ENCODE measurements at regions not wholly inside any gene's neighbourhood (a gene's known extent, or its start where the extent isn't known, plus 50 kb on each side); places are given as distances from the start of the nearest gene placed in this dataset.
A peak's percentile ranks its signal among the peaks of the same experiment; 100 is the strongest.
"Not testable (repeated sequence)": the region's sequence is repeated elsewhere in the genome, so short reads cannot be mapped to it uniquely, and the experiment has no call there.

DNA sequence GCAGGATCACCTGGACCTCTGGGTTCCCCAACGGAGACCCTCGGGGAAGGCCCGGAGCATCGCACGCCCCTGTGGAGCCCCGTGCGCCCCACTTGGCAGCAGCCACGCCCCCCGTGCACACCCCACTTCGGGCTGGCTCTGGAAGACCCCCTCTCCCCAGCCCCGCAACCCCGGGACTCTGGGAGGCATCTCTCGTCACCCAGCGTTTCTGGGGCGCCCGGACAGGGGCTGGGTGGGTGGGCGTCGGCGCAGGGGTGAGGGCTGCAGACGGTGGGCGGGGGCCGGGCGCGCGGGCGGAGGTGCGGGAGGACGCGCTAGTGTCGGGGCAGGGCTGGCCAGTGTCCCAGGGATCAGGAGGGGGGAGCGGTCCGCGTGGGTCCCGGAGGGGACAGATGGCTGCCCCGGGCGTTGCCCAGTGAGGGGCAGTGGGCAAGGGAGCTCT is 2897.3 kb downstream of the RPIA start:
- H3K4me3 ChIP-seq (ENCODE audit: low read depth, low read length); H3K36me3 ChIP-seq (ENCODE audit: control insufficient read depth, insufficient read depth, low read length); H3K36me3 Mint-ChIP-seq (ENCODE audit: insufficient read depth, unreplicated experiment); H3K27me3 Mint-ChIP-seq (ENCODE audit: insufficient read depth, unreplicated experiment); H3K4me3 Mint-ChIP-seq (ENCODE audit: unreplicated experiment); POLR2A ChIA-PET; H3K4me1 Mint-ChIP-seq (ENCODE audit: low read depth, unreplicated experiment); BruUV-seq (replicated peaks); H3K27me3 ChIP-seq (replicated peaks; ENCODE audit: control insufficient read depth, insufficient read depth, low read length); H3K27ac Mint-ChIP-seq (ENCODE audit: unreplicated experiment); CTCF ChIA-PET; H3K9me3 ChIP-seq; H3K4me1 ChIP-seq; intact Hi-C loops (cut with micrococcal nuclease; ENCODE audit: unreplicated experiment); H3K9me3 Mint-ChIP-seq (ENCODE audit: unreplicated experiment): not testable (repeated sequence)
- peak in 1 of 2 experiments; percentile 38 for DNase-seq

DNA sequence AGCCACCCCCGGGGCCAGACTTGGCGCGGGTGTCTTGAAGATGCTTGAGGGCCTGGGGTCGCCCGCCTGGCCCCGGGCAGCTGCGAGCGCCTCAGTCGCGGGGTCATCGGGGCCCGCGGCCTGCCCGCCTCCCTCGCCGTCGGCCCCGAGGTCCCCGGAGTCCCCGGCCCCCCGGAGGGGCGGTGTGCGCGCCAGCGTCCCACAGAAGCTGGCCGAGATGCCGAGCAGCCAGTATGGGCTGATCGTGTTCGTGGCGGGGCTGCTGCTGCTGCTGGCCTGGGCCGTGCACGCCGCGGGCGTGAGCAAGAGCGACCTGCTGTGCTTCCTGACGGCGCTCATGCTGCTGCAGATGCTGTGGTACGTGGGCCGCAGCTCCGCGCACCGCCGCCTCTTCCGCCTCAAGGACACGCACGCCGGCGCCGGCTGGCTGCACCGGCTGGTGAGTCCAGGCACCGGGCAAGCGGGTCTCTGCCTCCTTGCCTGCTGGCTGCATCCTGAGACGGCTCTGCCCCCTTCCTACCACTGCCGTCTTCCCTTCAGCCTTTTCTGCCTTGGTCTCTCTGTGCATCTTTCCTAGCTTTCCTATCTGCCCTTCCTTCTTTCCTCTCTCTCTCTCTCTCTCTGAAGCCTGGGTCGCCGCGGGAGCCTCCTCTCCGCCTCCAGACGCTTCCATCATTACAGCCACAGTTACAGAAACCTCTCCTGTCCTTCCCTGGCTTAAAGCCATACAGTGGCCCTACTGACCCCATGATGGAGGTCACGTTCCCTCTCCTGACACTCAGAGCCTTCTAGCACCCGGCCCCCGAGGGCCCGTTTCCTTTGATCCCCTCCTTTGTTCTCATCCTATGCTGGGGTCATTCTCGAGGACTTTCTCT is 2898.2 kb downstream of the RPIA start:
- H3K9me3 ChIP-seq; POLR2A ChIA-PET; CTCF ChIA-PET; BruUV-seq (replicated peaks); H3K4me1 ChIP-seq; H3K4me1 Mint-ChIP-seq (ENCODE audit: low read depth, unreplicated experiment); H3K9me3 Mint-ChIP-seq (ENCODE audit: unreplicated experiment); H3K4me3 Mint-ChIP-seq (ENCODE audit: unreplicated experiment); H3K36me3 ChIP-seq (ENCODE audit: control insufficient read depth, insufficient read depth, low read length); H3K27ac Mint-ChIP-seq (ENCODE audit: unreplicated experiment); H3K27me3 ChIP-seq (replicated peaks; ENCODE audit: control insufficient read depth, insufficient read depth, low read length); intact Hi-C loops (cut with micrococcal nuclease; ENCODE audit: unreplicated experiment); H3K36me3 Mint-ChIP-seq (ENCODE audit: insufficient read depth, unreplicated experiment); H3K4me3 ChIP-seq (ENCODE audit: low read depth, low read length): not testable (repeated sequence)
- H3K27me3 Mint-ChIP-seq (ENCODE audit: insufficient read depth, unreplicated experiment), result peaks cover 11% of the 10 kb centered on the region
- DNase-seq, result peak in 1 of 2 experiments; percentile 36

DNA sequence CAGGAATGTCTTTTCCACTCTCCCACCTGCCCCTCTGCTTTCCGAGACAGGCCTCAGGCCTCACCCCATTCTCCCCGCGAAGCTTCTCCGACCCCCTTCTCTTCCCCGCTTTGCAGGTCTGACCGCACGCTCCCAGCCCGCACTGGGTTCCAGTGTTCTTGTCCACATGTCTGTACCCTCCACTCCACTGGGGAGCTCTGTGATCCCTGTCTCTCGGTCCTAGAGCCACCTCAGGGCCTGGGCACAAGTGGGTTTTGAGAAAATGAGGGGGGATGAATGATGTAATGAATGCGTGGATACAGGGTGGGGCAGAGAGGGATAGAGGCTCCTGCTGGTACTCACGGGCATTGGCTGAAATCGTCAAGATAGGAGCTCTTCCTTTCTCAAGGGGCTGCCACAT is 2898.9 kb downstream of the RPIA start:
- intact Hi-C loops (cut with micrococcal nuclease; ENCODE audit: unreplicated experiment); H3K36me3 Mint-ChIP-seq (ENCODE audit: insufficient read depth, unreplicated experiment); H3K9me3 ChIP-seq; CTCF ChIA-PET; H3K27ac Mint-ChIP-seq (ENCODE audit: unreplicated experiment); H3K4me3 Mint-ChIP-seq (ENCODE audit: unreplicated experiment); H3K36me3 ChIP-seq (ENCODE audit: control insufficient read depth, insufficient read depth, low read length); H3K4me1 Mint-ChIP-seq (ENCODE audit: low read depth, unreplicated experiment); BruUV-seq (replicated peaks); H3K27me3 ChIP-seq (replicated peaks; ENCODE audit: control insufficient read depth, insufficient read depth, low read length); H3K9me3 Mint-ChIP-seq (ENCODE audit: unreplicated experiment); H3K4me1 ChIP-seq; POLR2A ChIA-PET; H3K4me3 ChIP-seq (ENCODE audit: low read depth, low read length): not testable (repeated sequence)
- peak in 1 of 2 experiments; percentile 33 for DNase-seq
- peaks cover 11% of the 10 kb centered on the region for H3K27me3 Mint-ChIP-seq (ENCODE audit: insufficient read depth, unreplicated experiment)

DNA sequence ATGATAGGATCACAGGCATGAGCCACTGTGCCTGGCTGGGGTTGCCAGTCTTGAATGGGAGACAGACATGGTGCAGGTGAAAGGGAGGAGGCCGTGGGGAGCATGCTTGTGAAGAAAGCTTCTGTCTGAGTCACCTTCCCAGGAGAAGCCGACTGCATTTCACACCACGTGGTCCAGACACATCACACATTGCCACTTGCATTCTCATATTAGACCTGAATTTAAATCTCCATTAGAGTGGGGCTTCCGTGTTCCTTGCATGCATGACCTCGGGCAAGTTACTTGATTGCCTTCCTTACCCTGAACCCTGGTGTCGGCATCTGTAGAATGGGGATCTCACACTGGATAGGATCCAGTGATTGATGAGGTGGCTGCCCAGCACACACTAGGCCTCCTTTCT is 2899.6 kb downstream of the RPIA start:
- CTCF ChIA-PET; H3K36me3 Mint-ChIP-seq (ENCODE audit: insufficient read depth, unreplicated experiment); BruUV-seq (replicated peaks); H3K4me1 Mint-ChIP-seq (ENCODE audit: low read depth, unreplicated experiment); H3K4me3 ChIP-seq (ENCODE audit: low read depth, low read length); H3K4me1 ChIP-seq; H3K27ac Mint-ChIP-seq (ENCODE audit: unreplicated experiment); H3K4me3 Mint-ChIP-seq (ENCODE audit: unreplicated experiment); POLR2A ChIA-PET; H3K9me3 Mint-ChIP-seq (ENCODE audit: unreplicated experiment); H3K36me3 ChIP-seq (ENCODE audit: control insufficient read depth, insufficient read depth, low read length); intact Hi-C loops (cut with micrococcal nuclease; ENCODE audit: unreplicated experiment); H3K9me3 ChIP-seq; H3K27me3 ChIP-seq (replicated peaks; ENCODE audit: control insufficient read depth, insufficient read depth, low read length): not testable (repeated sequence)
- DNase-seq, result peak in 1 of 2 experiments; percentile 14
- peaks cover 11% of the 10 kb centered on the region for H3K27me3 Mint-ChIP-seq (ENCODE audit: insufficient read depth, unreplicated experiment)

DNA sequence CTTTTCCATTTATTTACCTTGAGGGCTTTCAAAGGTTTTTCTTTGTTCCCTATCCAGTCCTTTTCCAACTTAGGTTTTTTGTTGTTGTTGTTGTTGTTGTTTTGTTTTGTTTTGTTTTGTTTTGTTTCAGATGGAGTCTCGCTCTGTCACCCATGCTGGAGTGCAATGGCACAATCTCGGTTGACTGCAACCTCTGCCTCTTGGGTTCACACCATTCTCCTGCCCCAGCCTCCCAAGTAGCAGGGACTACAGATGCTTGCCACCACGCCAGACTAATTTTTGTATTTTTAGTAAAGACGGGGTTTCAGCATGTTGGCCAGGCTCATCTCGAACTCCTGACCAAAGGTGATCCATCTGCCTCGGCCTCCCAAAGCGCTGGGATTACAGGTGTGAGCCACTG is 2906.0 kb downstream of the RPIA start:
- H3K4me3 ChIP-seq (ENCODE audit: low read depth, low read length); CTCF ChIA-PET; intact Hi-C loops (cut with micrococcal nuclease; ENCODE audit: unreplicated experiment); DNase-seq; H3K27me3 Mint-ChIP-seq (ENCODE audit: insufficient read depth, unreplicated experiment); H3K4me1 Mint-ChIP-seq (ENCODE audit: low read depth, unreplicated experiment); H3K9me3 ChIP-seq; H3K9me3 Mint-ChIP-seq (ENCODE audit: unreplicated experiment); H3K27ac Mint-ChIP-seq (ENCODE audit: unreplicated experiment); H3K36me3 ChIP-seq (ENCODE audit: control insufficient read depth, insufficient read depth, low read length); BruUV-seq (replicated peaks); H3K36me3 Mint-ChIP-seq (ENCODE audit: insufficient read depth, unreplicated experiment); H3K27me3 ChIP-seq (replicated peaks; ENCODE audit: control insufficient read depth, insufficient read depth, low read length); H3K4me1 ChIP-seq; H3K4me3 Mint-ChIP-seq (ENCODE audit: unreplicated experiment); POLR2A ChIA-PET: not testable (repeated sequence)

DNA sequence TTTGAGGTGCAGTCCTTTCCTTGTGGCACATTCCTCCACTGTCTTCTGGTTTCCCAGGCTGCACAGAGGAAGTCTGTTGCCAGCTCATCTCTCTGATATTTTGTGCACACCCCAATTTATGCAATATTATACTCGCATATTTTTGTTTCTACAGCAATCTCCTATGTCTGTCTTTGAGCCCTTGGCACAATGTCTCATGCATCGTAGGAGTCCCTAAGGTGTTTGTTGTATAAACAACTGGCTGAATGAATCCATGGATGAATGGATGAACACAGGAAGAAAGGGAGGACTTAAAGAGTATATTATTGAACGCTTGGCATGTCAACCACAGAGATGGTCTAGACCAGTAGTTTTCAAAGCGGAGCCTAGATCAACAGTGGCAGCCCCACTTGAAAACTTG is 2907.0 kb downstream of the RPIA start:
- CTCF ChIA-PET; H3K27me3 Mint-ChIP-seq (ENCODE audit: insufficient read depth, unreplicated experiment); H3K4me1 Mint-ChIP-seq (ENCODE audit: low read depth, unreplicated experiment); H3K9me3 ChIP-seq; H3K9me3 Mint-ChIP-seq (ENCODE audit: unreplicated experiment); H3K36me3 ChIP-seq (ENCODE audit: control insufficient read depth, insufficient read depth, low read length); POLR2A ChIA-PET; intact Hi-C loops (cut with micrococcal nuclease; ENCODE audit: unreplicated experiment); H3K27ac Mint-ChIP-seq (ENCODE audit: unreplicated experiment); H3K4me1 ChIP-seq; DNase-seq; BruUV-seq (replicated peaks); H3K4me3 ChIP-seq (ENCODE audit: low read depth, low read length); H3K4me3 Mint-ChIP-seq (ENCODE audit: unreplicated experiment); H3K36me3 Mint-ChIP-seq (ENCODE audit: insufficient read depth, unreplicated experiment); H3K27me3 ChIP-seq (replicated peaks; ENCODE audit: control insufficient read depth, insufficient read depth, low read length): not testable (repeated sequence)

DNA sequence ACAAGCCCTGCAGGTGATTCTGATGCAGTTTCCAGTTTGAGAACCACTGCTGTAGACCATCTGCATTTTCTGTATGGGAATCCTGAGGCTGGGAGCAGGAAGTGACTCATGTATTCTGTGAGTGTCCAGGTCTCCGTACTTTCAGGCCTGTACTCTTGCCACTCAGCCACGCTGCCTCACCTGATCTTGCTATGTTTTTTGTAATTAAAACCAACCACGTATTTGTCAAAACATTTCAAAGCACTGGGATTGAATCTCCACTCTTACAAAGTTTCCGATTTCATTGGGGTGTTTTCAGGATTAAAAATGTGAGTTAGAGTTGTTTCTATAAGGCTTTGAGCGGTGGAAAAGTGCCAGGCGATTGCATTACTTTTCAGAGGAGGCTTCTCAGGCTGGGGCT is 2907.5 kb downstream of the RPIA start:
- DNase-seq; H3K4me1 ChIP-seq; H3K4me3 ChIP-seq (ENCODE audit: low read depth, low read length); intact Hi-C loops (cut with micrococcal nuclease; ENCODE audit: unreplicated experiment); H3K9me3 ChIP-seq; H3K36me3 Mint-ChIP-seq (ENCODE audit: insufficient read depth, unreplicated experiment); H3K4me1 Mint-ChIP-seq (ENCODE audit: low read depth, unreplicated experiment); CTCF ChIA-PET; H3K27ac Mint-ChIP-seq (ENCODE audit: unreplicated experiment); H3K27me3 Mint-ChIP-seq (ENCODE audit: insufficient read depth, unreplicated experiment); POLR2A ChIA-PET; BruUV-seq (replicated peaks); H3K4me3 Mint-ChIP-seq (ENCODE audit: unreplicated experiment); H3K36me3 ChIP-seq (ENCODE audit: control insufficient read depth, insufficient read depth, low read length); H3K9me3 Mint-ChIP-seq (ENCODE audit: unreplicated experiment); H3K27me3 ChIP-seq (replicated peaks; ENCODE audit: control insufficient read depth, insufficient read depth, low read length): not testable (repeated sequence)

Data from Caco-2 (cell line).